ENCODE measurements at regions not wholly inside any gene's neighbourhood (a gene's known extent, or its start where the extent isn't known, plus 50 kb on each side); places are given as distances from the start of the nearest gene placed in this dataset.

GRCh38 chr1:238895911-238896310 lies 490.5 kb upstream of the CHRM3 start:
- POLR2A ChIA-PET: no interaction called here
- ATAC-seq: no peak
- Histone ChIP-seq H3K36me3 (replicated peaks in 1 of 2; ENCODE audit: control insufficient read depth in 1 of 2, insufficient read depth in 2 of 2, low read length in 2 of 2) (no peaks in the 10 kb centered on the region), H3K4me2 (ENCODE audit: low read depth, low read length) (no peak overlapping the region), H3K27me3 (ENCODE audit: control insufficient read depth in 1 of 2, insufficient read depth in 2 of 2, low read length in 2 of 2) (no peaks in the 10 kb centered on the region), H3K9ac (ENCODE audit: insufficient read depth, low read depth, low read length) (no peak overlapping the region), H3K9me3 (ENCODE audit: low read length) (peaks cover 89% of the 10 kb centered on the region), H3K79me2 (ENCODE audit: insufficient read depth, low read length) (no peaks in the 10 kb centered on the region), H3K27ac (ENCODE audit: extremely low read length, insufficient read depth, low read length) (no peak overlapping the region), H2AFZ (ENCODE audit: low read length) (no peak overlapping the region), H4K20me1 (ENCODE audit: insufficient read depth, low read length) (no peaks in the 10 kb centered on the region), H3K4me3 (replicated peaks in 1 of 3; ENCODE audit: insufficient read depth in 1 of 3, low read depth in 2 of 3, low read length in 3 of 3) (no peak overlapping the region), H3K4me1 (ENCODE audit: insufficient read depth, low read length) (no peaks in the 10 kb centered on the region)
- CTCF ChIA-PET (ENCODE audit: low intra/inter-chr PET ratio, low total read pairs): no interaction called here
- BruUV-seq (replicated peaks): no TSS peak
- intact Hi-C loops (cut with micrococcal nuclease; ENCODE audit: unreplicated experiment): no loop called here
- no peak for FAIRE-seq
- in situ Hi-C loops (cut with HindIII; ENCODE audit: extremely low pct_ligation_motif_present, low pct_unique_long_range_greater_than_20kb): no loop called here
- WGBS (ENCODE audit: low lambda C conversion rate): 11% methylated on average over 1 of the region's 2 CpGs
- no peak for DNase-seq (ENCODE audit: low spot score)
- TF ChIP-seq ZSCAN21 (CRISPR knock-in tag; IDR thresholded peaks at IDR 0.05; ENCODE audit: borderline replicate concordance) (no peak), ZBTB44 (CRISPR knock-in tag; IDR thresholded peaks at IDR 0.05) (no peak), ZNF562 (CRISPR knock-in tag; IDR thresholded peaks at IDR 0.05; ENCODE audit: borderline replicate concordance) (no peak), ZBTB21 (CRISPR knock-in tag; IDR thresholded peaks at IDR 0.05) (no peak), SETDB1 (CRISPR knock-in tag; IDR thresholded peaks at IDR 0.05; ENCODE audit: borderline replicate concordance) (no peak), POGK (CRISPR knock-in tag; conservative IDR thresholded peaks at IDR 0.05) (no peak), KIAA2018 (CRISPR knock-in tag; IDR thresholded peaks at IDR 0.05; ENCODE audit: borderline replicate concordance) (no peak), ZFP36L1 (CRISPR knock-in tag; IDR thresholded peaks at IDR 0.05) (no peak), TFDP2 (CRISPR knock-in tag; IDR thresholded peaks at IDR 0.05) (no peak), HOXA9 (CRISPR knock-in tag; IDR thresholded peaks at IDR 0.05; ENCODE audit: borderline replicate concordance) (no peak), ZNF781 (CRISPR knock-in tag; IDR thresholded peaks at IDR 0.05; ENCODE audit: borderline replicate concordance, not compliant biosample characterization) (no peak), U2AF2 (IDR thresholded peaks at IDR 0.05; ENCODE audit: low read depth, low read length) (no peak)
